HFFc6 (cell line): ENCODE measurements at regions not wholly inside any gene's neighbourhood (a gene's known extent, or its start where the extent isn't known, plus 50 kb on each side); places are given as distances from the start of the nearest gene placed in this dataset.

Experiments
- DNase-seq: peaks from one replicate; pipeline ENCODE4 v3.0.0-alpha.2; 2018
- H3K27ac Mint-ChIP-seq: 2 replicates; pipeline ENCODE4 v1.8.0; 2020; ENCODE audit warnings: mild to moderate bottlenecking, mixed read lengths
- H3K27me3 Mint-ChIP-seq: 2 replicates; pipeline ENCODE4 v1.8.0; 2021; ENCODE audit warnings: mild to moderate bottlenecking, moderate library complexity, mixed read lengths; ENCODE audit not compliant: insufficient read depth
- H3K36me3 Mint-ChIP-seq: 2 replicates; pipeline ENCODE4 v1.8.0; 2021; ENCODE audit warnings: low read depth, mixed read lengths
- H3K4me1 Mint-ChIP-seq: 2 replicates; pipeline ENCODE4 v1.8.0; 2020; ENCODE audit warnings: low read depth, mixed read lengths
- H3K4me3 Mint-ChIP-seq: 2 replicates; pipeline ENCODE4 v1.8.0; 2020; ENCODE audit warnings: mild to moderate bottlenecking, moderate library complexity, mixed read lengths
- H3K9me3 Mint-ChIP-seq: 2 replicates; pipeline ENCODE4 v1.8.0; 2020; ENCODE audit warnings: mild to moderate bottlenecking, mixed read lengths
- CTCF ChIP-seq: fragments of 200-600 bp; sonication (generic); IDR thresholded peaks from 2 replicates; pipeline ENCODE4 v1.5.0; 2021; ENCODE audit warnings: antibody characterized with exemption, mild to moderate bottlenecking

GRCh38 chr15:81814882-81815455 lies 230.8 kb downstream of the MEX3B start:
- TF ChIP-seq CTCF, result no peak
- peaks cover under 1% of the 10 kb centered on the region; the same call in 1 of the 2 replicates for H3K9me3 Mint-ChIP-seq
- H3K36me3 Mint-ChIP-seq, result no peaks in the 10 kb centered on the region

GRCh38 chr15:81813215-81813614 lies 232.6 kb downstream of the MEX3B start:
- no peaks in the 10 kb centered on the region for H3K36me3 Mint-ChIP-seq
- no peaks in the 10 kb centered on the region; the same call in 1 of the 2 replicates for H3K27me3 Mint-ChIP-seq
- no peak overlapping the region for H3K27ac Mint-ChIP-seq
- H3K4me1 Mint-ChIP-seq, result no peaks in the 10 kb centered on the region
- no peaks in the 10 kb centered on the region; the same call in 1 of the 2 replicates for H3K9me3 Mint-ChIP-seq
- H3K4me3 Mint-ChIP-seq, result no peak overlapping the region
- peak; percentile 1 for DNase-seq
- TF ChIP-seq CTCF, result peak; percentile 60

More at GRCh38 chr15:81814882-81815455, 230.8 kb downstream of the MEX3B start:
- DNase-seq, result no peak
- H3K27me3 Mint-ChIP-seq, result peaks cover 3% of the 10 kb centered on the region
- H3K4me1 Mint-ChIP-seq, result no peaks in the 10 kb centered on the region
- H3K4me3 Mint-ChIP-seq, result no peak overlapping the region
- no peak overlapping the region for H3K27ac Mint-ChIP-seq

- Mint-ChIP-seq H3K9me3 (no peaks in the 10 kb centered on the region), H3K27me3 (no peaks in the 10 kb centered on the region; the same call in 1 of the 2 replicates), H3K4me1 (no peaks in the 10 kb centered on the region), H3K4me3 (no peak overlapping the region), H3K36me3 (no peaks in the 10 kb centered on the region), H3K27ac (no peak overlapping the region)
- TF ChIP-seq CTCF, result no peak
- no peak for DNase-seq
These were observed 233.4 kb downstream of the MEX3B start for GRCh38 chr15:81812456-81812855.

GRCh38 chr15:81811736-81812135 lies 234.1 kb downstream of the MEX3B start:
- no peak for DNase-seq

GRCh38 chr15:81809543-81809942 lies 236.3 kb downstream of the MEX3B start:
- no peak overlapping the region for H3K4me3 Mint-ChIP-seq
- TF ChIP-seq CTCF, result peak; percentile 37
- H3K27ac Mint-ChIP-seq, result no peak overlapping the region
- no peaks in the 10 kb centered on the region for H3K4me1 Mint-ChIP-seq
- H3K36me3 Mint-ChIP-seq, result no peaks in the 10 kb centered on the region
- H3K9me3 Mint-ChIP-seq, result peaks cover 4% of the 10 kb centered on the region; the same call in 1 of the 2 replicates
- H3K27me3 Mint-ChIP-seq, result no peaks in the 10 kb centered on the region; the same call in 1 of the 2 replicates
- DNase-seq, result no peak

More at GRCh38 chr15:81811736-81812135, 234.1 kb downstream of the MEX3B start:
- no peak for TF ChIP-seq CTCF
- Mint-ChIP-seq H3K36me3 (no peaks in the 10 kb centered on the region), H3K27ac (no peak overlapping the region), H3K4me3 (no peak overlapping the region), H3K9me3 (no peaks in the 10 kb centered on the region; the same call in 1 of the 2 replicates), H3K4me1 (no peaks in the 10 kb centered on the region), H3K27me3 (no peaks in the 10 kb centered on the region; the same call in 1 of the 2 replicates)
